GM12873 (cell line): ENCODE measurements at regions not wholly inside any gene's neighbourhood (a gene's known extent, or its start where the extent isn't known, plus 50 kb on each side); places are given as distances from the start of the nearest gene placed in this dataset.

Experiments
- TF ChIP-seq, protein P1 (sequence below): IDR thresholded peaks from 2 replicates; pipeline ENCODE4 v1.5.1; 2012; ENCODE audit warnings: low read depth, mild to moderate bottlenecking, moderate library complexity, low read length, control low read depth; ENCODE audit not compliant: insufficient read depth; ENCODE audit errors: missing control alignments

DNA sequence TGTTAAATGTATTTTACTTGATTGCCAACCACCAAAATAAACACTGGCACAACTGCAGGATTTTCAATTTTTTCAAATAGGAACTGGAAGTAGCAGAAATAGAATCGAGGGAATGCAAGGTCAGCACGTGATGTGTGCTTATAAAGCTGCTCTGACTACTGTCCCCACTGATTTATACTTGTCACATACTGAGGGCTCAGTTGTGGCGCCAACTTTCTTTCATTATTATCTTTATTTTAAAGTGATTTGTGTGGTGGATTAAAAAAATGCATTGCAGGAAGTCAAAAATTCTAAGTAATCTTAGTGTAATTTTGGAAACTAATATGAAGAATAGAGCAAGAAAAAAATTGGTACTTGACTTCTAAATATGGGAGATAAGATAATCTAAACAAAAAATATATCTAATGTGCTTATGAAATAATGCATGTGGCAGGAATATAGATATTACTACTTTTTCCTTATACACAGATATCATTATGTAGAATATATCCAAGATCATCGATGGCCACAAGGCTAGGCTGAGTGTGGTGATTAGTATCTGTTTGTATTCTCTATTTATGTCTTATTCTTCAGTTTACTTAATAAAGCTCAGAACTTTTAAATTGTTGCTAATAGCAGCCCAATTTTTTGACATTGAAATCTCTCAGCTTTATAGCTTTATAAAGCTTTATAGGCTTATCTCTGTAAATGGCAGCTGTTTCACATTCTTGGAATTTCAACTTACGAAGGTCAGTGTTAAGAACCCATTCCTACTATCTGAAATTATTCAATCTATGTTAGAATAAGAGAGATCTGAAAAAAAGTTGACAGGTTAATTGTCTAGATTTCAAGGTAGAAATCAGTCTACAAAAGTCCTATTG lies 404.5 kb upstream of the ADAMTS5 start:
- TF ChIP-seq, protein P1, sequence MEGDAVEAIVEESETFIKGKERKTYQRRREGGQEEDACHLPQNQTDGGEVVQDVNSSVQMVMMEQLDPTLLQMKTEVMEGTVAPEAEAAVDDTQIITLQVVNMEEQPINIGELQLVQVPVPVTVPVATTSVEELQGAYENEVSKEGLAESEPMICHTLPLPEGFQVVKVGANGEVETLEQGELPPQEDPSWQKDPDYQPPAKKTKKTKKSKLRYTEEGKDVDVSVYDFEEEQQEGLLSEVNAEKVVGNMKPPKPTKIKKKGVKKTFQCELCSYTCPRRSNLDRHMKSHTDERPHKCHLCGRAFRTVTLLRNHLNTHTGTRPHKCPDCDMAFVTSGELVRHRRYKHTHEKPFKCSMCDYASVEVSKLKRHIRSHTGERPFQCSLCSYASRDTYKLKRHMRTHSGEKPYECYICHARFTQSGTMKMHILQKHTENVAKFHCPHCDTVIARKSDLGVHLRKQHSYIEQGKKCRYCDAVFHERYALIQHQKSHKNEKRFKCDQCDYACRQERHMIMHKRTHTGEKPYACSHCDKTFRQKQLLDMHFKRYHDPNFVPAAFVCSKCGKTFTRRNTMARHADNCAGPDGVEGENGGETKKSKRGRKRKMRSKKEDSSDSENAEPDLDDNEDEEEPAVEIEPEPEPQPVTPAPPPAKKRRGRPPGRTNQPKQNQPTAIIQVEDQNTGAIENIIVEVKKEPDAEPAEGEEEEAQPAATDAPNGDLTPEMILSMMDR: no peak

DNA sequence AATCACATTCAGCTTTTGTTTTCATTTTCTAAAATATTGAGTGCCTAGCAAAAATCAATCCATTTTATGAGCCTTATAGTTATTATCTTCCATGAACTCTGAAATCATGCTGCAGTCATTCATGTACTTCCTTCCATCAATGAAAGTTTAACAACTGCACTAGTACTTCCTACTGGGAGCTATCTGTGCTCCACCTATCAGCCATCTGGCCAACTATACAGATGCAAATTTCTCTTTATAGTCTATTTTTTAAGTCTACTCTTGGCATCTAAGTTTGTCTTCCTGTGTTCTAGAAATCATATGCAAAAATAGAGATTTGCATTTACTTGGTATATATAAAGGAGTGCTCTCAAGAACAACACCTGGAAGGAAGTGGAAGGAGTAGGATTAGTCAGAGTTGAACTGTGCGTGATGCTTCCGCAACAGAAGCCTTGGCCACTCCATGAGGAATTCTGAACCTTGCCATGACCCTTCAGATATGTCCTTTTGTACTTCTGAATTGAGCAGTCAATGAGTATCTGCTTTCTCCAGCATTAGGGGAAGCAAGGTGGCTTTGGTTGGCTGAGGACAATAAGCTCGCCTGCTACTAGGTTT lies 403.2 kb upstream of the ADAMTS5 start:
- TF ChIP-seq, protein P1: no peak

DNA sequence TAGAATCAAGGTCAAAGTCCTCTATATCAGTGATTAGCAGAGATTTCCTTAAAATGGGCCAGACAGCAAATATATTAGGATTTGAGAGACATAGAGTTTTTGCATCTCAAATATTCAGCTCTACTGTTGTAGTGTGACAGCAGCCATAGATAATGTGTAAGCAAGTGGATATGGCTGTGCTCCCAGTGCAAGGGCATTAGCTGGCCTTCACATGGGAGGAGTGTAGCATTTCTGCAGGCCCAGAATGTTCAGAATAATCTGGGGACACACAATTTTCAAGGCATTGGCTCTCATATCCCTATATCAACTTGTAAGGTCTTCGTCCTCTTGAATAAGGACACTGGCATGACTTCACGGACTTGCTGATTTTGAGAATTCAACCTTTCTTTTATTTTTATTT lies 402.3 kb upstream of the ADAMTS5 start:
- TF ChIP-seq, protein P1: no peak

DNA sequence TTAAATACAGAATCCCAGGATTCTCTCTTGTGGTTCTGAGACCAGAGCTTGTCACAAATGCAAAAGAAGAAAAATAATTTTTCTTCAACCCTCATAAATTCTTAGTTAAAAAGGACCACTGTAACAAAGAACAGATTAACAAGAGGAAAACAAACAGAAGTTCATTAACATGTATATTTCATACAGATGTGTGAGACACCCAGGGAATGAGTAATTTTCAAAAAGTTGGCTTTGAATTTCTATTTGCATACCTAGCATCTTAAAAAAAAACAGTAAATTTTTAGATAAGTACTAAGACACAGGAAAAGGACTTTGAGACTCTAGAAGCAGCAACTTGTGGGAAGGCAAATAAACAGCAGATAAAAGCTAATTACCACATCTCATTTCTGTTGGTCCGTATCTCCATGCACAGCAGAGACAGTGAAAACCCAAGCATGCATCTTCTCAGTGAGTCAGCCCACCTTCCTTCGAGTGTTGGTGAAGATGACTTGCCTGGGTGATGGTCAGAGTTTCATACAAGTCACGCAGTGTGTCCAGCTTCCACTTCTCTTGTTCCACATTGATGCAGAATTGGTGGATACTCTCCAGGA lies 399.9 kb upstream of the ADAMTS5 start:
- TF ChIP-seq, protein P1: no peak

DNA sequence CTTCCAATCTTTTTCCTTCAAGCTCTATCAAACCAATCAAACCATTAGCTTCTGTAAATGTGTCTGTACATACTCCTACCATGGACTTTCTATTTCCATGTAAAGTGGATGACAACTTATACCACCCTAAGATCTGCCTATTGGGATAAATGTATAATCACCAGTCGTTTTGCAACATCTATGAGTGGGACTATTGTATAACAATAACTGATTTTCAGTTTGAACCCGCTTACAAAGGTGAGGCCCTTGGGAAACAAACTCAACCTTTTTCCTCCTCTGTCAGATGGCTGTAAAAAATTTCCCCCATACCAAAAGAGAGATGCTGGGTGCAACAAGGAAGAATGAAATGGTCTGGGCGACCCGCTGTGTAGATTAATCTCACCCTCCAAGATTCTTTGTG lies 399.1 kb upstream of the ADAMTS5 start:
- TF ChIP-seq, protein P1: no peak

DNA sequence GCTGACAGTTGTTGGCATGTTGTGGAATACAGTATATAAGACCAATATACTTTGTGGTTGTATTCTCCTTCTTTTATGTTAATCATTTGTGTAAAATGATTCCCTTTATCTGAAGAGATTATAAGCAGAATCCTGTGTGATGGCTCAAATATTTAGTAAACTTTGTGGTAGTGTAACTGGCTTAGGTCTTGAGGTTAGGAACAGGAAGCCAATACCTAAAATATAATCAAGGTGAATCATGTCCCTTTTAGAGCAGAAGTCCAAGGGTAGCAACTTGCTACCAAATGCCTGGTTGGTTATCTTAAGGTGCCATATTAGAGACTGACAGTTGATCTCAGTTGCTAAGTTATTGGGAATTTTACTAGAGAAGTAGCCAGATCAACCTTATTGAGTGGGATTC lies 398.5 kb upstream of the ADAMTS5 start:
- TF ChIP-seq, protein P1: no peak

DNA sequence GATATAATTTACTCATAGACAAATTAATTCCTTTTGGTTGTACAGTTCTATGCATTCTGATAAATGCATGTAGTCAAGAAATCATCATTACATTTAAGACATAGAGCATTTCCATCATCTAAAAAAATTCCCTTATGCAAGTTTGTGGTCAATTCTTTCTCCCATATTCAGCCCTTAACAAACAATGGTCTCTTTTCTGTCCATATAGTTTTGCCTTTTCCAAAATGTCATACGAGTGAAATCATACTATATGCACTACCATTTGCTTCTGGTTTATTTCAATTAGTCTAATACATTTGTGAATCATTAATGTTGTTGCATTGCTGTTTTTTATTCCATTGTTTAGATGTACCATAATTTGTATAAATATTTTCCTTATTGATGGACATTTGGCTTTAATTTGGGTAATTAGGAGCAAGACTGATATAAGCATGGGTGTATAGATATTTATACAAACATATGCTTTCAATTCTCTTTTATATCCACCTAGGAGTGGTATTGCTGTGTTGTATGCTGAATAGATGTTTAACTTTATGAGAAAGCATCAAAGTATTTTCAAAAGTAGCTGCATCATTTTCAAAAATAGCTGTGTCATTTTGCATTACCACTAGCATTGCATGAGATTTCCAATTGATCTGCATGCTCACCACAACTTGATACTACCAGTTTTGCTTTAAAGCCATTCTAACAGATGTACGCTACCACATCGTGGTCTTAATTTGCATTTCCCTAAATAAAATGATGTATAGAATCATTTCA lies 397.0 kb upstream of the ADAMTS5 start:
- TF ChIP-seq, protein P1: no peak
